GM04504 (cell line): ENCODE measurements at regions not wholly inside any gene's neighbourhood (a gene's known extent, or its start where the extent isn't known, plus 50 kb on each side); places are given as distances from the start of the nearest gene placed in this dataset.

Experiments used
- DNase-seq: peaks from one replicate; pipeline ENCODE4 v3.0.0-alpha.2; 2012; ENCODE audit warnings: low read depth

- DNase-seq = no peak
Measured at GRCh38 chr11:27771516-27771915, 71.3 kb upstream of the BDNF start.

GRCh38 chr11:27770576-27770975 lies 70.3 kb upstream of the BDNF start:
- DNase-seq = no peak

DNA sequence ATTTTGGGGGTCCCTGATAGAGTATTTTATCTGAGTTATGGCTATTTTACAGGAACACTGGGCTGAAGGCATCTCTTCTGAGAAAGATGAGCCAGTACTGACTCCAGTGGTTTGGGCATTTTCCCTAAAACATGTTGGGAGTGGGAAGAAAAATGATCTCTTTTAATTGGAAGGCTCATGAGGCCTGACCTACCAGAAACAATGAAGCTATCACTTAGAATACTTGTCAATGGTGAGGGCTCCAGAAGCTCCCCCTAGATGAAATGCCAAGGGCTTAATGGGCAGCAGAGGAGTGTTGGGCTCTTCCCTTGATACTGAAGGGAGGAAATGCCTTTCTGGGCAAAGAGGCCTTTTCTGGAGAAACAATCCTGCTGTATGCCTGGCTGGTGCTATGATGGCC lies 63.5 kb upstream of the BDNF start:
- no peak for DNase-seq

GRCh38 chr11:27761356-27761755 lies 61.1 kb upstream of the BDNF start:
- no peak for DNase-seq

DNA sequence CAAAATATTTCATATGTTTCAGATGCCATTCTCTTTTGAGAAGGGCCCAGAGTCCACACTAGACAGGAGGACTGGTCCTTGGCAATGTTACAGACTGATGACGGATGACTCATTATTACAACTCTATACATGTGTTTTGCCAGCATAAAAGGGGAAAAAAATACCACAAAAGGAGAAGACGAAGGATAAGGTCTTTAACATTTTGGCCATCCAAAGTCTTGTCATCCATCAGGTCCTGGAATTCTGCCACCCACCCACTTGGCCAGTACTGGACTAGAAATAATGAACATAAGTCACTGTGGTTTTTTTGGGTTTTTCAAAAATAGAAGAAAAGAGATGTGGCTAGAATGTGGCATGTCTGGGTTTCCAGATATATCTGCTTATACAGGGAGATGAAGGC lies 57.7 kb upstream of the BDNF start:
- peak; percentile 73 for DNase-seq

- DNase-seq = peak; percentile 10
Measured at GRCh38 chr11:27754035-27755017, 54.1 kb upstream of the BDNF start.
